SK-N-SH treated with all-trans-retinoic acid at 6 μM for 48 hours (cell line): ENCODE measurements at regions not wholly inside any gene's neighbourhood (a gene's known extent, or its start where the extent isn't known, plus 50 kb on each side); places are given as distances from the start of the nearest gene placed in this dataset.

Source experiments
- ATAC-seq: fragments of 200-7000 bp; cut with Tn5 transposase; 3 replicates; pipeline ENCODE4 v1.9.1; 2020; ENCODE audit warnings: mild to moderate bottlenecking, moderate library complexity
- ARNTL ChIP-seq: fragments of 450-650 bp; formaldehyde crosslinking; IDR thresholded peaks from 2 replicates; pipeline ENCODE4 v1.5.0; 2020; ENCODE audit warnings: low read depth, mild to moderate bottlenecking, moderate library complexity, borderline replicate concordance
- CREB5 ChIP-seq: fragments of 250-450 bp; sonication (Bioruptor Pico); IDR thresholded peaks from 2 replicates; pipeline ENCODE4 v1.5.1; 2020; ENCODE audit warnings: low read depth, mild to moderate bottlenecking, moderate library complexity
- CSDC2 ChIP-seq: fragments of 250-450 bp; sonication (Bioruptor Pico); IDR thresholded peaks from 2 replicates; pipeline ENCODE4 v1.5.0; 2020; ENCODE audit warnings: mild to moderate bottlenecking, moderate library complexity
- CSRNP3 ChIP-seq: fragments of 250-450 bp; sonication (Bioruptor Pico); IDR thresholded peaks from 2 replicates; pipeline ENCODE4 v1.5.1; 2021; ENCODE audit warnings: mild to moderate bottlenecking, moderate library complexity
- GLIS3 ChIP-seq: fragments of 250-450 bp; sonication (Bioruptor Pico); IDR thresholded peaks from 2 replicates; pipeline ENCODE4 v1.5.0; 2020; ENCODE audit warnings: mild to moderate bottlenecking, moderate library complexity
- ISL1 ChIP-seq: fragments of 250-450 bp; sonication (Bioruptor Pico); IDR thresholded peaks from 2 replicates; pipeline ENCODE4 v2.1.2; 2022; ENCODE audit warnings: mild to moderate bottlenecking, moderate library complexity
- OSR1 ChIP-seq: fragments of 250-450 bp; sonication (Bioruptor Pico); IDR thresholded peaks from 2 replicates; pipeline ENCODE4 v1.8.0; 2022; ENCODE audit warnings: moderate library complexity, mild to moderate bottlenecking, inconsistent platforms
- PPARA ChIP-seq: fragments of 250-450 bp; sonication (Bioruptor Pico); IDR thresholded peaks from 2 replicates; pipeline ENCODE4 v1.5.0; 2020; ENCODE audit warnings: mild to moderate bottlenecking, borderline replicate concordance
- RARB ChIP-seq: fragments of 250-450 bp; sonication (Bioruptor Pico); IDR thresholded peaks from 2 replicates; pipeline ENCODE4 v1.8.0; 2021; ENCODE audit warnings: mild to moderate bottlenecking, moderate library complexity
- SNAI2 ChIP-seq: fragments of 250-450 bp; sonication (Bioruptor Pico); IDR thresholded peaks from 2 replicates; pipeline ENCODE4 v1.5.0; 2020; ENCODE audit warnings: mild to moderate bottlenecking, moderate library complexity
- TOX ChIP-seq: fragments of 250-450 bp; sonication (Bioruptor Pico); IDR thresholded peaks from 2 replicates; pipeline ENCODE4 v1.8.0; 2021; ENCODE audit warnings: mild to moderate bottlenecking, moderate library complexity, borderline replicate concordance
- TSHZ2 ChIP-seq: fragments of 250-450 bp; sonication (Bioruptor Pico); IDR thresholded peaks from 2 replicates; pipeline ENCODE4 v1.5.0; 2020; ENCODE audit warnings: mild to moderate bottlenecking, moderate library complexity
- ZC3H10 ChIP-seq: fragments of 250-450 bp; sonication (Bioruptor Pico); IDR thresholded peaks from 2 replicates; pipeline ENCODE4 v1.5.1; 2021; ENCODE audit warnings: mild to moderate bottlenecking, moderate library complexity
- ZFP3 ChIP-seq: fragments of 250-450 bp; sonication (Bioruptor Pico); IDR thresholded peaks from 2 replicates; pipeline ENCODE4 v1.5.0; 2020; ENCODE audit warnings: mild to moderate bottlenecking, moderate library complexity
- ZFP30 ChIP-seq: fragments of 450-650 bp; formaldehyde crosslinking; IDR thresholded peaks from 2 replicates; pipeline ENCODE4 v1.5.0; 2022; ENCODE audit warnings: mild to moderate bottlenecking, moderate library complexity
- ZNF565 ChIP-seq: fragments of 450-650 bp; formaldehyde crosslinking; conservative IDR thresholded peaks from 2 replicates; pipeline ENCODE4 v1.5.0; 2020; ENCODE audit warnings: low read depth, mild to moderate bottlenecking, moderate library complexity
- ZNF70 ChIP-seq: fragments of 450-650 bp; formaldehyde crosslinking; IDR thresholded peaks from 2 replicates; pipeline ENCODE4 v1.5.0; 2020; ENCODE audit warnings: mild to moderate bottlenecking, moderate library complexity
- ZNF8 ChIP-seq: fragments of 450-650 bp; formaldehyde crosslinking; IDR thresholded peaks from 2 replicates; pipeline ENCODE4 v1.5.0; 2020; ENCODE audit warnings: mild to moderate bottlenecking, moderate library complexity
- TF ChIP-seq, protein P1 (sequence below): fragments of 250-450 bp; sonication (Bioruptor Pico); IDR thresholded peaks from 2 replicates; pipeline ENCODE4 v1.8.0; 2020; ENCODE audit warnings: mild to moderate bottlenecking, moderate library complexity, borderline replicate concordance

DNA sequence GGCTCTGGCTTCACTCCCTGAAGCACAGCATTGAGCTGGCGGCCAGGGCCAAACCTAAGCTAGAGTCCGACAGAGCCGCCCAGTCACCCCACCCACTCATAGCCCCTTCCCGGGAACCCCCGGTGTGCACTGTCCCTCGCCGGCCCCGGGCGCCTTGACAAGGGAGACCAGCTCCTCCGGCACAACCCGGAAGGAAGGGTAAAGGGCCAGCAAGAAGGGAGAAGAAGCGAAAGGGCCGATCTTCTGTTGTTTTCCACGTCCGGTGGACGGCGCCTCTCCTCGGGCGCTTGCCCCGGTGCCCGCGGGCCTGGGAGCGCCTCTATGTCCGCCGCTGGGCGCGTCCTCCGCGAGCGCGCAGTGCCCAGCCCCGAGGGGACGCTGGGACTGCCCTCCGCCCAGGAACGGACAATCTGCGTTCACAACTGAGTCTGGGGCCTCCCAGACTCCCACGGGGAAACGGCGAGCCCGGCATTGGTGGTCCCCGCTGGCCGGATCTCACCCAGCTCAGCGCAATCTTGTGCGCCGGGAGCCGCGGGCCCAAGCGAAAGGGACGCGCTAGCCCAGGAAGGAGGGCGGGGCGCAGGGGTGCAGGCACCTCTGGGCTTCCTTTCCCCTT is 172.5 kb upstream of the MIR17HG start (continued):
- TF ChIP-seq GLIS3 (CRISPR knock-in tag): no peak
- TF ChIP-seq TOX (CRISPR knock-in tag): no peak
- no peak for TF ChIP-seq OSR1 (CRISPR knock-in tag)

DNA sequence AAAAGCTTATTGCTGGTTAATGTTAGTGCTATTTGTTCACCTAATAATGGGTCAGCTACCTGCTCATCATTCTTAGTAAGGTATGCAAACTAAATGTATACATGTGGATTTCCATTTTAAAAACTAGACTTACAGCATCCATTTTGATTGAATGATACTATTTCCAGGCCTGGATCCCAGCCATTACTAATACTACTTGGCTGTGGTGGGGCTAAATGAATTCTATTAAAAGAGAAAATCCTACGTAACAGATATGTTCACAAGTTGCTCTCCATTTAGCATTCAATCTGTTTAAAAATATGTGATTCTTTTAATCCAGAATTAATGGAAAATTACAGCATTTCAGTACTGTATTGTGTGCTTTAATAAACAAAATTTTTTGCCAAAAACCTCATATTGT is 169.4 kb upstream of the MIR17HG start:
- no peak; the same call in 2 of the 3 replicates for ATAC-seq

DNA sequence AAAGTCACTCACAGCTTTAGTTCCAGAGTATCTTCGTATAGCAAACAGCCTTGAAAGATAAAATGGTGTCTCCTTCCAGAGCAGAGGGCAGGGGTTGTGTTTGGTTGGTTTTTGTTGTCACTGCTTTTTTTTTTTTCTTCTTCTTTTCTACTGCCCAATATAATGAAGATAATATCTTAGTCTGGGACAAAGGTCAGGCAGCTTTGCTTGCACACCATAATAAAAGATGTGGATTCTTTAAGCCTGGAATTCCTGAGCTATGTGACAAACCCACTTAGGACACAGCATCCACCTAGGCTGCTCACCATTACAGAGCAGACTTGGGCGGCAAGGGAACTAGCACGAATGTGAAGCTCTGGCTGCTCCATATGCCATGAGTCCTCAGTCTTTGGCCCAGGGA is 165.6 kb upstream of the MIR17HG start:
- no peak for ATAC-seq
- TF ChIP-seq ZFP30 (no peak), ISL1 (CRISPR knock-in tag) (no peak), RARB (CRISPR knock-in tag) (no peak), TSHZ2 (CRISPR knock-in tag) (no peak), ZNF70 (CRISPR knock-in tag) (no peak), ZNF8 (CRISPR knock-in tag) (no peak), PPARA (CRISPR knock-in tag) (no peak), ZC3H10 (CRISPR knock-in tag) (no peak), GLIS3 (CRISPR knock-in tag) (no peak)
- TF ChIP-seq, protein P1, sequence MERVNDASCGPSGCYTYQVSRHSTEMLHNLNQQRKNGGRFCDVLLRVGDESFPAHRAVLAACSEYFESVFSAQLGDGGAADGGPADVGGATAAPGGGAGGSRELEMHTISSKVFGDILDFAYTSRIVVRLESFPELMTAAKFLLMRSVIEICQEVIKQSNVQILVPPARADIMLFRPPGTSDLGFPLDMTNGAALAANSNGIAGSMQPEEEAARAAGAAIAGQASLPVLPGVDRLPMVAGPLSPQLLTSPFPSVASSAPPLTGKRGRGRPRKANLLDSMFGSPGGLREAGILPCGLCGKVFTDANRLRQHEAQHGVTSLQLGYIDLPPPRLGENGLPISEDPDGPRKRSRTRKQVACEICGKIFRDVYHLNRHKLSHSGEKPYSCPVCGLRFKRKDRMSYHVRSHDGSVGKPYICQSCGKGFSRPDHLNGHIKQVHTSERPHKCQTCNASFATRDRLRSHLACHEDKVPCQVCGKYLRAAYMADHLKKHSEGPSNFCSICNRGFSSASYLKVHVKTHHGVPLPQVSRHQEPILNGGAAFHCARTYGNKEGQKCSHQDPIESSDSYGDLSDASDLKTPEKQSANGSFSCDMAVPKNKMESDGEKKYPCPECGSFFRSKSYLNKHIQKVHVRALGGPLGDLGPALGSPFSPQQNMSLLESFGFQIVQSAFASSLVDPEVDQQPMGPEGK: no peak

More for the DNA sequence above, 169.4 kb upstream of the MIR17HG start:
- TF ChIP-seq SNAI2 (CRISPR knock-in tag) (no peak), CSRNP3 (CRISPR knock-in tag) (no peak), RARB (CRISPR knock-in tag) (no peak), CSDC2 (CRISPR knock-in tag) (no peak), TSHZ2 (CRISPR knock-in tag) (no peak), ZFP3 (CRISPR knock-in tag) (no peak), OSR1 (CRISPR knock-in tag) (no peak), ZC3H10 (CRISPR knock-in tag) (no peak), ZNF565 (CRISPR knock-in tag) (no peak), CREB5 (no peak), ISL1 (CRISPR knock-in tag) (no peak), ARNTL (CRISPR knock-in tag) (no peak), PPARA (CRISPR knock-in tag) (no peak), ZNF8 (CRISPR knock-in tag) (no peak), TOX (CRISPR knock-in tag) (no peak)
- TF ChIP-seq, protein P1: no peak
